Cardiac muscle cell (in vitro differentiated cells and primary cell): ENCODE measurements at regions not wholly inside any gene's neighbourhood (a gene's known extent, or its start where the extent isn't known, plus 50 kb on each side); places are given as distances from the start of the nearest gene placed in this dataset.

Experiments used
- DNase-seq, 2 donors: peaks; one replicate each; pipeline versions ENCODE4 v3.0.0 to v3.0.0-alpha.2; 2010 to 2017; ENCODE audit warnings: low read depth in 1 of 2, low spot score in 1 of 2
- H3K27ac ChIP-seq: fragments of 200-600 bp; sonication (generic); 2 replicates; pipeline ENCODE4 v1.5.1; 2016
- H3K27me3 ChIP-seq: fragments of 200-600 bp; sonication (generic); 2 replicates; pipeline ENCODE4 v1.6.0; 2016; ENCODE audit warnings: control low read depth
- H3K36me3 ChIP-seq: fragments of 200-600 bp; sonication (generic); 2 replicates; pipeline ENCODE4 v1.5.1; 2016; ENCODE audit warnings: control low read depth
- H3K4me1 ChIP-seq: fragments of 200-600 bp; sonication (generic); 2 replicates; pipeline ENCODE4 v1.8.1; 2017; ENCODE audit warnings: low read depth, mild to moderate bottlenecking, mixed run types
- H3K4me3 ChIP-seq: fragments of 200-600 bp; sonication (generic); 2 replicates; pipeline ENCODE4 v1.5.1; 2016; ENCODE audit warnings: mild to moderate bottlenecking
- H3K9me3 ChIP-seq: fragments of 200-600 bp; sonication (generic); 2 replicates; pipeline ENCODE4 v1.5.1; 2017; ENCODE audit warnings: low read depth, mild to moderate bottlenecking, control low read depth
- TF ChIP-seq, protein P1 (sequence below): IDR thresholded peaks from 2 replicates; pipeline ENCODE4 v1.5.1; 2012; ENCODE audit warnings: low read depth, mild to moderate bottlenecking, low read length

- no peaks in the 10 kb centered on the region for H3K27me3 ChIP-seq
- H3K9me3 ChIP-seq, result no peaks in the 10 kb centered on the region
- no peak for DNase-seq
- TF ChIP-seq, protein P1, sequence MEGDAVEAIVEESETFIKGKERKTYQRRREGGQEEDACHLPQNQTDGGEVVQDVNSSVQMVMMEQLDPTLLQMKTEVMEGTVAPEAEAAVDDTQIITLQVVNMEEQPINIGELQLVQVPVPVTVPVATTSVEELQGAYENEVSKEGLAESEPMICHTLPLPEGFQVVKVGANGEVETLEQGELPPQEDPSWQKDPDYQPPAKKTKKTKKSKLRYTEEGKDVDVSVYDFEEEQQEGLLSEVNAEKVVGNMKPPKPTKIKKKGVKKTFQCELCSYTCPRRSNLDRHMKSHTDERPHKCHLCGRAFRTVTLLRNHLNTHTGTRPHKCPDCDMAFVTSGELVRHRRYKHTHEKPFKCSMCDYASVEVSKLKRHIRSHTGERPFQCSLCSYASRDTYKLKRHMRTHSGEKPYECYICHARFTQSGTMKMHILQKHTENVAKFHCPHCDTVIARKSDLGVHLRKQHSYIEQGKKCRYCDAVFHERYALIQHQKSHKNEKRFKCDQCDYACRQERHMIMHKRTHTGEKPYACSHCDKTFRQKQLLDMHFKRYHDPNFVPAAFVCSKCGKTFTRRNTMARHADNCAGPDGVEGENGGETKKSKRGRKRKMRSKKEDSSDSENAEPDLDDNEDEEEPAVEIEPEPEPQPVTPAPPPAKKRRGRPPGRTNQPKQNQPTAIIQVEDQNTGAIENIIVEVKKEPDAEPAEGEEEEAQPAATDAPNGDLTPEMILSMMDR, result no peak
- no peak overlapping the region for H3K4me3 ChIP-seq
- H3K27ac ChIP-seq, result no peak overlapping the region
- H3K4me1 ChIP-seq, result no peaks in the 10 kb centered on the region
- no peaks in the 10 kb centered on the region for H3K36me3 ChIP-seq
Observed at GRCh38 chr12:25733541-25733940, 180.5 kb upstream of the LMNTD1 start.

GRCh38 chr12:25734529-25735180 lies 181.6 kb upstream of the LMNTD1 start:
- no peak overlapping the region for H3K27ac ChIP-seq
- H3K27me3 ChIP-seq, result no peaks in the 10 kb centered on the region
- H3K9me3 ChIP-seq, result no peaks in the 10 kb centered on the region
- TF ChIP-seq, protein P1, result no peak
- DNase-seq, result no peak
- H3K4me3 ChIP-seq, result no peak overlapping the region
- no peaks in the 10 kb centered on the region for H3K4me1 ChIP-seq
- no peaks in the 10 kb centered on the region for H3K36me3 ChIP-seq

- H3K9me3 ChIP-seq, result no peaks in the 10 kb centered on the region
- H3K36me3 ChIP-seq, result no peaks in the 10 kb centered on the region
- no peak for DNase-seq
- no peak overlapping the region for H3K27ac ChIP-seq
- no peak overlapping the region for H3K4me3 ChIP-seq
- no peaks in the 10 kb centered on the region for H3K4me1 ChIP-seq
- TF ChIP-seq, protein P1, result no peak
- no peaks in the 10 kb centered on the region for H3K27me3 ChIP-seq
Observed at GRCh38 chr12:25740617-25741016, 187.5 kb upstream of the LMNTD1 start.

DNA sequence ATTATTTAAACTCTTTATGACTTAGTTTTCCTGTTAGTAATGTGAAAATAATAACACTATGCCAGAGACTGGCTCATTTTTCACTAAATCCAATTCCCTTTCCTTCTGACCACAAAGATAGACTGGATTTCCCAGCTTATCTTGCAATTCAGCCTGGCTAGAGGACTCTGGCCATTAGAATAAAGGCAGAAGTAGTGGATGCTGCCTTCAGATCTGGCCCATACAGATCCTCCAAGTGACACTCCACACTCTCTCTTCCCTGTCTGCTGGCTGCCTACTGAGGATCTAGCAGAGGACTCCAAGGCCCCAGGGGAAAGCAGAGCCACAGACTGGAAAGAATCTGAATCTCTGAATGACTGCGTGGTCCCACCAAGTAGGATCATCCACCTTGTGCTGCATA lies 188.8 kb upstream of the LMNTD1 start:
- TF ChIP-seq, protein P1, result no peak
- no peak overlapping the region for H3K27ac ChIP-seq
- no peak for DNase-seq

DNA sequence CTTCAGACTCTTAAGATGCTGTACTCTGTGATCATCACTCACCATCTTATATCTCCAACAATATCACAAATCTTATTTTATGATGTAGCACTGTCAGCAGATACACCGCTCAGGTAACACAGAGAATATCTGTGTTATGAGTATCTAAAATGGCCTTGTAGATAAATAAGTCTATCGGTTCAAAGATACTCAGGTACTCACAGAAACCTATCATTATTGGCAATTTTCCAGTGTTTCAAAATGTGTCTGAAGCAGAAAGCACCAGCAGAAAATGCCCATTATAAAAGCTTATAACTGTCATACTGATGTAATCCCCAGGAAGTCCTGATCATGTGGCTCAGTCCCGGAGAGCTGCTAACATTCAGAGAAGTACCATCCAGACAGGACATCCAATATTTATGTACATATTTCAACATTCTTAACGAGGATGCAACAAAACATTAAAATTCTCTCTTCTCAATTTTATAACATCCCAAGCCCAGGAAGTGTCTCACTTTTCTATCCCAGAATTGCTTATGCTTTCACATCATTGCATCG lies 190.7 kb upstream of the LMNTD1 start:
- H3K36me3 ChIP-seq, result no peaks in the 10 kb centered on the region
- no peaks in the 10 kb centered on the region for H3K9me3 ChIP-seq
- DNase-seq, result no peak
- H3K27ac ChIP-seq, result no peak overlapping the region
- H3K27me3 ChIP-seq, result no peaks in the 10 kb centered on the region
- TF ChIP-seq, protein P1, result no peak
- H3K4me1 ChIP-seq, result no peaks in the 10 kb centered on the region
- H3K4me3 ChIP-seq, result no peak overlapping the region

More for the DNA sequence above, 188.8 kb upstream of the LMNTD1 start:
- no peak overlapping the region for H3K4me3 ChIP-seq
- no peaks in the 10 kb centered on the region for H3K36me3 ChIP-seq
- no peaks in the 10 kb centered on the region for H3K4me1 ChIP-seq
- H3K27me3 ChIP-seq, result no peaks in the 10 kb centered on the region
- no peaks in the 10 kb centered on the region for H3K9me3 ChIP-seq
